MCF 10A (cell line): ENCODE measurements at regions not wholly inside any gene's neighbourhood (a gene's known extent, or its start where the extent isn't known, plus 50 kb on each side); places are given as distances from the start of the nearest gene placed in this dataset.
A peak's percentile ranks its signal among the peaks of the same experiment; 100 is the strongest.

Experiments
- BruUV-seq: library from RNA; stranded (reverse); fragments of 400-500 nt; replicated peaks from 2 replicates; lab custom pipeline; 2021; lab: Mats Ljungman, UMichigan
- CTCF ChIA-PET: fragments of 300-600 bp; sonication (Branson Sonifier 250); formaldehyde crosslinking; extraction: SDS; loops from one replicate; lab custom pipeline; 2021; ENCODE audit warnings: antibody characterized with exemption, inconsistent platforms; lab: Yijun Ruan, JAX
- POLR2A ChIA-PET: fragments of 300-600, 350-650 bp; sonication (Branson Sonifier 250); formaldehyde crosslinking; extraction: SDS; loops from one replicate; lab custom pipeline; 2020; ENCODE audit warnings: antibody characterized with exemption, inconsistent platforms; lab: Yijun Ruan, JAX
- DNase-seq: peaks from one replicate; pipeline ENCODE4 v3.0.0-alpha.2; 2018; ENCODE audit not compliant: unreplicated experiment
- H3K27ac Mint-ChIP-seq: one replicate; pipeline ENCODE4 v1.8.0; 2022; ENCODE audit warnings: mild to moderate bottlenecking, low read depth, mixed read lengths; ENCODE audit not compliant: unreplicated experiment
- H3K27me3 Mint-ChIP-seq: one replicate; pipeline ENCODE4 v1.8.0; 2022; ENCODE audit warnings: mixed read lengths; ENCODE audit not compliant: insufficient read depth, unreplicated experiment
- H3K36me3 Mint-ChIP-seq: one replicate; pipeline ENCODE4 v1.8.0; 2022; ENCODE audit warnings: mild to moderate bottlenecking, moderate library complexity, mixed read lengths; ENCODE audit not compliant: insufficient read depth, unreplicated experiment
- H3K4me1 Mint-ChIP-seq: one replicate; pipeline ENCODE4 v1.8.0; 2022; ENCODE audit warnings: mixed read lengths; ENCODE audit not compliant: insufficient read depth, unreplicated experiment
- H3K4me3 Mint-ChIP-seq: one replicate; pipeline ENCODE4 v1.8.0; 2022; ENCODE audit warnings: mild to moderate bottlenecking, moderate library complexity, mixed read lengths; ENCODE audit not compliant: unreplicated experiment
- H3K9me3 Mint-ChIP-seq: one replicate; pipeline ENCODE4 v1.8.0; 2022; ENCODE audit warnings: mixed read lengths; ENCODE audit not compliant: unreplicated experiment
- CTCF ChIP-seq: fragments of 200-600 bp; IDR thresholded peaks from one replicate; pipeline ENCODE4 v1.8.0; 2022; ENCODE audit warnings: antibody characterized with exemption, mild to moderate bottlenecking; ENCODE audit not compliant: unreplicated experiment
- intact Hi-C: fragments of 100-400 bp; cut with micrococcal nuclease; formaldehyde crosslinking; loops from 2 replicates; pipeline ENCODE4 v1.14.1; 2022

- no peak overlapping the region for H3K27ac Mint-ChIP-seq
- TF ChIP-seq CTCF: no peak
- H3K36me3 Mint-ChIP-seq: no peaks in the 10 kb centered on the region
- ChIA-PET CTCF (no interaction called here), POLR2A (no interaction called here)
- H3K9me3 Mint-ChIP-seq: no peaks in the 10 kb centered on the region
- H3K4me3 Mint-ChIP-seq: no peak overlapping the region
- no TSS peak for BruUV-seq
- intact Hi-C loops: loop anchor here (10.0 kb wide), 1 partner anchor 580 kb away; the partner anchor contains the start of gene BASP1
- H3K27me3 Mint-ChIP-seq: no peaks in the 10 kb centered on the region
- peaks cover 7% of the 10 kb centered on the region for H3K4me1 Mint-ChIP-seq
- no peak for DNase-seq
These were observed 160.6 kb downstream of the TAF11L14 start for GRCh38 chr5:17794815-17795214.

- no peak overlapping the region for H3K27ac Mint-ChIP-seq
- no peaks in the 10 kb centered on the region for H3K27me3 Mint-ChIP-seq
- BruUV-seq: no TSS peak
- POLR2A ChIA-PET: interaction anchor here (0.6 to 1.9 kb wide), 3 partner anchors 9 to 108 kb away, joined by 3 to 6 read pairs (median 3); no protein-coding TSS in a partner anchor
- no peak for TF ChIP-seq CTCF
- DNase-seq: no peak
- intact Hi-C loops: loop anchor here (10.0 kb wide), 1 partner anchor 581 kb away; the partner anchor contains the start of gene BASP1
- no peak overlapping the region for H3K4me3 Mint-ChIP-seq
- no peaks in the 10 kb centered on the region for H3K9me3 Mint-ChIP-seq
- peaks cover 7% of the 10 kb centered on the region for H3K4me1 Mint-ChIP-seq
- no peaks in the 10 kb centered on the region for H3K36me3 Mint-ChIP-seq
- CTCF ChIA-PET: no interaction called here
These were observed 161.9 kb downstream of the TAF11L14 start for GRCh38 chr5:17796142-17796541.

GRCh38 chr5:17796757-17797396 is 162.6 kb downstream of the TAF11L14 start:
- no peak overlapping the region for H3K27ac Mint-ChIP-seq
- no peak for TF ChIP-seq CTCF
- no peaks in the 10 kb centered on the region for H3K9me3 Mint-ChIP-seq
- no peak overlapping the region for H3K4me3 Mint-ChIP-seq
- H3K36me3 Mint-ChIP-seq: no peaks in the 10 kb centered on the region
- CTCF ChIA-PET: no interaction called here
- peaks cover 7% of the 10 kb centered on the region for H3K4me1 Mint-ChIP-seq
- DNase-seq: peak; percentile 72
- intact Hi-C loops: loop anchor here (10.0 kb wide), 1 partner anchor 582 kb away; the partner anchor contains the start of gene BASP1
- POLR2A ChIA-PET: interaction anchor here (0.7 to 1.9 kb wide), 2 partner anchors 8 to 40 kb away, joined by 3 to 6 read pairs; no protein-coding TSS in a partner anchor
- no TSS peak for BruUV-seq
- H3K27me3 Mint-ChIP-seq: no peaks in the 10 kb centered on the region

GRCh38 chr5:17799521-17799920 is 165.3 kb downstream of the TAF11L14 start:
- H3K27me3 Mint-ChIP-seq: no peaks in the 10 kb centered on the region
- H3K36me3 Mint-ChIP-seq: no peaks in the 10 kb centered on the region
- intact Hi-C loops: loop anchor here (10.0 kb wide), 1 partner anchor 585 kb away; the partner anchor contains the start of gene BASP1
- ChIA-PET POLR2A (no interaction called here), CTCF (no interaction called here)
- DNase-seq: no peak
- TF ChIP-seq CTCF: no peak
- H3K27ac Mint-ChIP-seq: no peak overlapping the region
- no peak overlapping the region for H3K4me3 Mint-ChIP-seq
- H3K4me1 Mint-ChIP-seq: peaks cover 7% of the 10 kb centered on the region
- H3K9me3 Mint-ChIP-seq: no peaks in the 10 kb centered on the region
- no TSS peak for BruUV-seq
